Neuronal stem cell (in vitro differentiated cells): ENCODE measurements at regions not wholly inside any gene's neighbourhood (a gene's known extent, or its start where the extent isn't known, plus 50 kb on each side); places are given as distances from the start of the nearest gene placed in this dataset.
A peak's percentile ranks its signal among the peaks of the same experiment; 100 is the strongest.

Source experiments
- DNase-seq: peaks from one replicate; pipeline ENCODE4 v3.0.0-alpha.2; 2013; ENCODE audit warnings: low spot score
- H2AFZ ChIP-seq: one replicate; pipeline ENCODE4 v1.6.1; 2013; ENCODE audit warnings: mild to moderate bottlenecking, low read length, inconsistent platforms
- H2AK5ac ChIP-seq: 2 replicates; pipeline ENCODE4 v1.6.1; 2013; ENCODE audit warnings: low read depth, mild to moderate bottlenecking, inconsistent platforms, low read length, moderate library complexity, mixed read lengths
- H2BK120ac ChIP-seq: 2 replicates; pipeline ENCODE4 v1.6.1; 2013; ENCODE audit warnings: low read depth, mild to moderate bottlenecking, inconsistent platforms, low read length, moderate library complexity, mixed read lengths
- H2BK12ac ChIP-seq: one replicate; pipeline ENCODE4 v1.6.1; 2013; ENCODE audit warnings: low read length, inconsistent platforms
- H2BK15ac ChIP-seq: 2 replicates; pipeline ENCODE4 v1.6.1; 2013; ENCODE audit warnings: mild to moderate bottlenecking, low read length, inconsistent platforms, mixed read lengths
- H2BK5ac ChIP-seq: one replicate; pipeline ENCODE4 v1.6.1; 2013; ENCODE audit warnings: inconsistent platforms, mild to moderate bottlenecking, low read length, moderate library complexity
- H3K14ac ChIP-seq: one replicate; pipeline ENCODE4 v1.6.1; 2013; ENCODE audit warnings: low read length, inconsistent platforms
- H3K18ac ChIP-seq: 2 replicates; pipeline ENCODE4 v1.6.1; 2013; ENCODE audit warnings: low read length, inconsistent platforms
- H3K23ac ChIP-seq: 2 replicates; pipeline ENCODE4 v1.6.1; 2013; ENCODE audit warnings: low read depth, mild to moderate bottlenecking, mixed read lengths, low read length, inconsistent platforms; ENCODE audit not compliant: poor library complexity
- H3K27ac ChIP-seq: replicated peaks from 3 replicates; pipeline ENCODE4 v1.5.1; 2013; ENCODE audit warnings: low read length, inconsistent platforms
- H3K27me3 ChIP-seq, 3 experiments: 2 replicates each; pipeline ENCODE4 v1.6.1; 2013; ENCODE audit warnings: low read length in 3 of 3, mild to moderate bottlenecking in 2 of 3, inconsistent platforms in 1 of 3, low read depth in 1 of 3, mixed read lengths in 1 of 3, moderate library complexity in 1 of 3; ENCODE audit not compliant: control insufficient read depth in 3 of 3, insufficient read depth in 3 of 3
- H3K36me3 ChIP-seq, 2 donors: replicated peaks in 1 of 2; 2 replicates each; pipeline ENCODE4 v1.6.1; 2013; ENCODE audit warnings: low read length in 2 of 2; ENCODE audit not compliant: control insufficient read depth in 2 of 2, insufficient read depth in 2 of 2
- H3K4ac ChIP-seq: 2 replicates; pipeline ENCODE4 v1.6.1; 2013; ENCODE audit warnings: inconsistent platforms, mild to moderate bottlenecking, low read length, moderate library complexity
- H3K4me1 ChIP-seq, 2 donors: 1 replicate in 1 of 2; 2 replicates in 1 of 2; pipeline ENCODE4 v1.6.1; 2013; ENCODE audit warnings: low read length in 2 of 2, low read depth in 1 of 2; ENCODE audit not compliant: control insufficient read depth in 2 of 2, insufficient read depth in 1 of 2
- H3K4me2 ChIP-seq: one replicate; pipeline ENCODE4 v1.6.1; 2013; ENCODE audit warnings: mild to moderate bottlenecking, low read length, inconsistent platforms; ENCODE audit not compliant: insufficient read depth, poor library complexity, severe bottlenecking
- H3K4me3 ChIP-seq, 2 donors: 2 replicates each; pipeline ENCODE4 v1.5.1; 2013; ENCODE audit warnings: low read length in 2 of 2, mild to moderate bottlenecking in 2 of 2, inconsistent platforms in 1 of 2, moderate library complexity in 1 of 2
- H3K79me1 ChIP-seq: one replicate; pipeline ENCODE4 v1.6.1; 2013; ENCODE audit warnings: low read depth, mild to moderate bottlenecking, inconsistent platforms, low read length, moderate library complexity
- H3K9ac ChIP-seq: one replicate; pipeline ENCODE4 v1.6.1; 2013; ENCODE audit warnings: mild to moderate bottlenecking, low read depth, low read length, inconsistent platforms; ENCODE audit not compliant: poor library complexity
- H3K9me3 ChIP-seq, 2 donors: replicated peaks in 1 of 2; 2 replicates each; pipeline versions ENCODE3 to v1.6.1; 2013; ENCODE audit warnings: low read length in 2 of 2, mild to moderate bottlenecking in 2 of 2, inconsistent platforms in 1 of 2, low read depth in 1 of 2, mixed read lengths in 1 of 2, moderate library complexity in 1 of 2; ENCODE audit not compliant: control insufficient read depth in 2 of 2, insufficient read depth in 1 of 2
- H4K8ac ChIP-seq: one replicate; pipeline ENCODE4 v1.6.1; 2013; ENCODE audit warnings: low read depth, mild to moderate bottlenecking, inconsistent platforms, low read length, moderate library complexity
- H4K91ac ChIP-seq: one replicate; pipeline ENCODE4 v1.6.1; 2013; ENCODE audit warnings: low read length, low read depth, mild to moderate bottlenecking, inconsistent platforms; ENCODE audit not compliant: poor library complexity
- WGBS, 2 donors: extraction: QIAGEN DNeasy Blood & Tissue Kit; methylation state at CpG; one replicate each; pipeline ENCODE4 v1.1.7; 2013; ENCODE audit warnings: missing lambda C conversion rate in 2 of 2, mixed read lengths in 1 of 2; ENCODE audit not compliant: insufficient read length in 2 of 2, insufficient replicate concordance in 1 of 2; ENCODE audit errors: extremely low coverage in 2 of 2; 5-methylcytosine and 5-hydroxymethylcytosine counted together

GRCh38 chr15:37733628-37734027 is 200.8 kb upstream of the TMCO5A start:
- Histone ChIP-seq H3K18ac (no peak overlapping the region), H3K4me3 (no peak overlapping the region), H2AFZ (no peak overlapping the region), H3K14ac (no peak overlapping the region), H2AK5ac (no peak overlapping the region), H4K91ac (no peak overlapping the region), H3K4ac (no peak overlapping the region), H2BK15ac (no peak overlapping the region), H3K4me2 (no peak overlapping the region), H3K9me3 (no peaks in the 10 kb centered on the region), H3K9ac (no peak overlapping the region), H3K27ac (no peak overlapping the region), H3K36me3 (no peaks in the 10 kb centered on the region), H3K79me1 (no peaks in the 10 kb centered on the region), H2BK5ac (no peak overlapping the region), H3K27me3 (peaks cover 0 to 3% (median 0%) of the 10 kb centered on the region in 3 experiments), H2BK12ac (no peak overlapping the region), H3K4me1 (no peaks in the 10 kb centered on the region), H3K23ac (no peak overlapping the region), H2BK120ac (no peak overlapping the region), H4K8ac (no peak overlapping the region)
- no peak for DNase-seq
- no CpG with 5 or more reads among the region's 5 CpGs for WGBS, 2 donors

- H3K18ac ChIP-seq = no peak overlapping the region
- no peaks in the 10 kb centered on the region for H3K36me3 ChIP-seq
- H2AK5ac ChIP-seq = no peak overlapping the region
- no peak overlapping the region for H4K91ac ChIP-seq
- H3K4me2 ChIP-seq = no peak overlapping the region
- no peak overlapping the region for H3K4me3 ChIP-seq
- H3K14ac ChIP-seq = no peak overlapping the region
- no peak overlapping the region for H2BK5ac ChIP-seq
- no peak overlapping the region for H2BK120ac ChIP-seq
- no peak overlapping the region for H3K4ac ChIP-seq
- H2BK15ac ChIP-seq = no peak overlapping the region
- no peak overlapping the region for H3K27ac ChIP-seq
- DNase-seq = no peak
- H3K23ac ChIP-seq = no peak overlapping the region
- WGBS, 2 donors = no CpG with 5 or more reads among the region's 4 CpGs
- no peak overlapping the region for H2BK12ac ChIP-seq
- peak overlapping the region; percentile 75 for H2AFZ ChIP-seq
- H3K79me1 ChIP-seq = no peaks in the 10 kb centered on the region
- no peak overlapping the region for H3K9ac ChIP-seq
- H3K27me3 ChIP-seq = no peaks in the 10 kb centered on the region
- peaks cover 0 to 2% of the 10 kb centered on the region in 2 donors for H3K9me3 ChIP-seq
- H3K4me1 ChIP-seq = peaks cover 0 to 6% of the 10 kb centered on the region in 2 donors
- H4K8ac ChIP-seq = no peak overlapping the region
Measured at GRCh38 chr15:37740623-37741141, 193.8 kb upstream of the TMCO5A start.

- H3K9me3 ChIP-seq = peaks cover 0 to 2% of the 10 kb centered on the region in 2 donors
- no peak overlapping the region for H3K18ac ChIP-seq
- H2BK120ac ChIP-seq = no peak overlapping the region
- no peak overlapping the region for H3K4me3 ChIP-seq
- H3K9ac ChIP-seq = no peak overlapping the region
- H3K14ac ChIP-seq = no peak overlapping the region
- no CpG with 5 or more reads among the region's 3 CpGs for WGBS, 2 donors
- no peak for DNase-seq
- H2BK12ac ChIP-seq = no peak overlapping the region
- no peak overlapping the region for H4K91ac ChIP-seq
- H2AK5ac ChIP-seq = no peak overlapping the region
- no peak overlapping the region for H3K4ac ChIP-seq
- no peaks in the 10 kb centered on the region for H3K27me3 ChIP-seq
- no peak overlapping the region for H3K23ac ChIP-seq
- no peak overlapping the region for H4K8ac ChIP-seq
- H3K27ac ChIP-seq = no peak overlapping the region
- H2AFZ ChIP-seq = no peak overlapping the region
- no peak overlapping the region for H3K4me2 ChIP-seq
- no peaks in the 10 kb centered on the region for H3K36me3 ChIP-seq
- H3K79me1 ChIP-seq = no peaks in the 10 kb centered on the region
- no peak overlapping the region for H2BK5ac ChIP-seq
- peaks cover 0 to 6% of the 10 kb centered on the region in 2 donors for H3K4me1 ChIP-seq
- no peak overlapping the region for H2BK15ac ChIP-seq
Measured at GRCh38 chr15:37743826-37744225, 190.6 kb upstream of the TMCO5A start.

- H2AFZ ChIP-seq = no peak overlapping the region
- no CpG with 5 or more reads among the region's 1 CpG for WGBS, 2 donors
- no peak overlapping the region for H3K9ac ChIP-seq
- no peak overlapping the region for H4K91ac ChIP-seq
- no peak overlapping the region for H4K8ac ChIP-seq
- no peak overlapping the region for H2BK12ac ChIP-seq
- no peak overlapping the region for H3K4ac ChIP-seq
- H3K27me3 ChIP-seq = no peaks in the 10 kb centered on the region
- H3K36me3 ChIP-seq = no peaks in the 10 kb centered on the region
- H3K9me3 ChIP-seq = peaks cover 0 to 2% of the 10 kb centered on the region in 2 donors
- no peak overlapping the region for H3K14ac ChIP-seq
- H3K4me1 ChIP-seq = peaks cover 0 to 6% of the 10 kb centered on the region in 2 donors
- no peak overlapping the region for H3K27ac ChIP-seq
- no peak overlapping the region for H2BK5ac ChIP-seq
- DNase-seq = no peak
- H3K4me3 ChIP-seq = no peak overlapping the region
- H2AK5ac ChIP-seq = no peak overlapping the region
- no peak overlapping the region for H2BK15ac ChIP-seq
- no peak overlapping the region for H2BK120ac ChIP-seq
- no peak overlapping the region for H3K18ac ChIP-seq
- H3K23ac ChIP-seq = no peak overlapping the region
- H3K79me1 ChIP-seq = no peaks in the 10 kb centered on the region
- H3K4me2 ChIP-seq = no peak overlapping the region
Measured at GRCh38 chr15:37744521-37744920, 189.9 kb upstream of the TMCO5A start.
